Tibial nerve (tissue), 3 donors: ENCODE measurements at regions not wholly inside any gene's neighbourhood (a gene's known extent, or its start where the extent isn't known, plus 50 kb on each side); places are given as distances from the start of the nearest gene placed in this dataset.

Source experiments
- POLR2A ChIP-seq, 2 donors: fragments of 450-650 bp; IDR thresholded peaks; one replicate each; pipeline ENCODE4 v1.6.1; 2017; ENCODE audit warnings: antibody characterized with exemption in 2 of 2, mild to moderate bottlenecking in 2 of 2, moderate library complexity in 2 of 2
- TF ChIP-seq, protein P1 (sequence below), 5 experiments: fragments of 200-600 bp in 3 of 5; fragments of 450-650 bp in 2 of 5; sonication (generic) in 3 of 5; IDR thresholded peaks; one replicate each; pipeline ENCODE4 v1.5.1; 2016 to 2019; ENCODE audit warnings: antibody characterized with exemption in 5 of 5, mild to moderate bottlenecking in 3 of 5, moderate library complexity in 2 of 5

GRCh38 chr1:95780836-95781235, 546.8 kb downstream of the RWDD3 start:
- TF ChIP-seq, protein P1, sequence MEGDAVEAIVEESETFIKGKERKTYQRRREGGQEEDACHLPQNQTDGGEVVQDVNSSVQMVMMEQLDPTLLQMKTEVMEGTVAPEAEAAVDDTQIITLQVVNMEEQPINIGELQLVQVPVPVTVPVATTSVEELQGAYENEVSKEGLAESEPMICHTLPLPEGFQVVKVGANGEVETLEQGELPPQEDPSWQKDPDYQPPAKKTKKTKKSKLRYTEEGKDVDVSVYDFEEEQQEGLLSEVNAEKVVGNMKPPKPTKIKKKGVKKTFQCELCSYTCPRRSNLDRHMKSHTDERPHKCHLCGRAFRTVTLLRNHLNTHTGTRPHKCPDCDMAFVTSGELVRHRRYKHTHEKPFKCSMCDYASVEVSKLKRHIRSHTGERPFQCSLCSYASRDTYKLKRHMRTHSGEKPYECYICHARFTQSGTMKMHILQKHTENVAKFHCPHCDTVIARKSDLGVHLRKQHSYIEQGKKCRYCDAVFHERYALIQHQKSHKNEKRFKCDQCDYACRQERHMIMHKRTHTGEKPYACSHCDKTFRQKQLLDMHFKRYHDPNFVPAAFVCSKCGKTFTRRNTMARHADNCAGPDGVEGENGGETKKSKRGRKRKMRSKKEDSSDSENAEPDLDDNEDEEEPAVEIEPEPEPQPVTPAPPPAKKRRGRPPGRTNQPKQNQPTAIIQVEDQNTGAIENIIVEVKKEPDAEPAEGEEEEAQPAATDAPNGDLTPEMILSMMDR (IDR thresholded peaks at IDR 0.05) = no peak
- TF ChIP-seq POLR2A (IDR thresholded peaks at IDR 0.05) = no peak
